ENCODE measurements at regions not wholly inside any gene's neighbourhood (a gene's known extent, or its start where the extent isn't known, plus 50 kb on each side); places are given as distances from the start of the nearest gene placed in this dataset.
"Not testable (repeated sequence)": the region's sequence is repeated elsewhere in the genome, so short reads cannot be mapped to it uniquely, and the experiment has no call there.

- no peaks in the 10 kb centered on the region for H3K27me3 Mint-ChIP-seq
- no peak overlapping the region for H3K27ac Mint-ChIP-seq
- no peaks in the 10 kb centered on the region for H3K36me3 Mint-ChIP-seq
- H3K4me3 Mint-ChIP-seq: no peak overlapping the region
- H3K4me1 Mint-ChIP-seq: no peaks in the 10 kb centered on the region
- DNase-seq: no peak
- no peaks in the 10 kb centered on the region for H3K9me3 Mint-ChIP-seq
Observed at GRCh38 chr4:72875545-72875944, 194.0 kb downstream of the COX18 start.

GRCh38 chr4:72875138-72875537 lies 194.4 kb downstream of the COX18 start:
- Mint-ChIP-seq H3K4me1 (no peaks in the 10 kb centered on the region), H3K27me3 (no peaks in the 10 kb centered on the region)

GRCh38 chr4:72864898-72865297 lies 204.6 kb downstream of the COX18 start:
- H3K4me1 Mint-ChIP-seq: peaks cover 5% of the 10 kb centered on the region
- H3K4me3 Mint-ChIP-seq: no peak overlapping the region
- DNase-seq: no peak
- H3K36me3 Mint-ChIP-seq: no peaks in the 10 kb centered on the region
- H3K27ac Mint-ChIP-seq: no peak overlapping the region
- no peaks in the 10 kb centered on the region for H3K27me3 Mint-ChIP-seq
- H3K9me3 Mint-ChIP-seq: peaks cover 5% of the 10 kb centered on the region

More at GRCh38 chr4:72875138-72875537, 194.4 kb downstream of the COX18 start:
- Mint-ChIP-seq H3K27ac (no peak overlapping the region), H3K9me3 (no peaks in the 10 kb centered on the region), H3K36me3 (no peaks in the 10 kb centered on the region), H3K4me3 (no peak overlapping the region)
- DNase-seq: no peak

- H3K36me3 Mint-ChIP-seq, DNase-seq, H3K9me3 Mint-ChIP-seq, H3K4me3 Mint-ChIP-seq, H3K4me1 Mint-ChIP-seq, H3K27ac Mint-ChIP-seq, H3K27me3 Mint-ChIP-seq: not testable (repeated sequence)
Observed at GRCh38 chr4:72864277-72864676, 205.2 kb downstream of the COX18 start.

- DNase-seq: no peak
- peaks cover 5% of the 10 kb centered on the region for H3K4me1 Mint-ChIP-seq
- no peak overlapping the region for H3K27ac Mint-ChIP-seq
- H3K27me3 Mint-ChIP-seq: no peaks in the 10 kb centered on the region
- H3K4me3 Mint-ChIP-seq: no peak overlapping the region
- no peaks in the 10 kb centered on the region for H3K36me3 Mint-ChIP-seq
- no peaks in the 10 kb centered on the region for H3K9me3 Mint-ChIP-seq
Observed at GRCh38 chr4:72860766-72861165, 208.8 kb downstream of the COX18 start.

GRCh38 chr4:72858328-72858727 lies 211.2 kb downstream of the COX18 start:
- no peaks in the 10 kb centered on the region for H3K27me3 Mint-ChIP-seq
- peaks cover 2% of the 10 kb centered on the region for H3K9me3 Mint-ChIP-seq
- H3K27ac Mint-ChIP-seq: no peak overlapping the region
- H3K4me3 Mint-ChIP-seq: no peak overlapping the region
- no peak for DNase-seq
- no peaks in the 10 kb centered on the region for H3K4me1 Mint-ChIP-seq
- no peaks in the 10 kb centered on the region for H3K36me3 Mint-ChIP-seq

- H3K9me3 Mint-ChIP-seq: peaks cover 2% of the 10 kb centered on the region
- H3K27me3 Mint-ChIP-seq: no peaks in the 10 kb centered on the region
- H3K4me1 Mint-ChIP-seq: no peaks in the 10 kb centered on the region
- no peak overlapping the region for H3K4me3 Mint-ChIP-seq
- H3K27ac Mint-ChIP-seq: no peak overlapping the region
- no peaks in the 10 kb centered on the region for H3K36me3 Mint-ChIP-seq
- DNase-seq: no peak
Observed at GRCh38 chr4:72857787-72858186, 211.7 kb downstream of the COX18 start.

GRCh38 chr4:72857216-72857615 lies 212.3 kb downstream of the COX18 start:
- no peak overlapping the region for H3K4me3 Mint-ChIP-seq
- H3K4me1 Mint-ChIP-seq: no peaks in the 10 kb centered on the region
- peaks cover 2% of the 10 kb centered on the region for H3K9me3 Mint-ChIP-seq
- no peak for DNase-seq
- H3K27me3 Mint-ChIP-seq: no peaks in the 10 kb centered on the region
- no peak overlapping the region for H3K27ac Mint-ChIP-seq
- no peaks in the 10 kb centered on the region for H3K36me3 Mint-ChIP-seq

- H3K36me3 Mint-ChIP-seq: no peaks in the 10 kb centered on the region
- peaks cover 5% of the 10 kb centered on the region for H3K27me3 Mint-ChIP-seq
- no peak overlapping the region for H3K27ac Mint-ChIP-seq
- DNase-seq: no peak
- no peak overlapping the region for H3K4me3 Mint-ChIP-seq
- H3K4me1 Mint-ChIP-seq: no peaks in the 10 kb centered on the region
- H3K9me3 Mint-ChIP-seq: no peaks in the 10 kb centered on the region
Observed at GRCh38 chr4:72846280-72847111, 223.0 kb downstream of the COX18 start.

- no peaks in the 10 kb centered on the region for H3K4me1 Mint-ChIP-seq
- DNase-seq: no peak
- no peaks in the 10 kb centered on the region for H3K9me3 Mint-ChIP-seq
- no peak overlapping the region for H3K4me3 Mint-ChIP-seq
- peaks cover 8% of the 10 kb centered on the region for H3K27me3 Mint-ChIP-seq
- no peak overlapping the region for H3K27ac Mint-ChIP-seq
- H3K36me3 Mint-ChIP-seq: no peaks in the 10 kb centered on the region
Observed at GRCh38 chr4:72843466-72843865, 226.1 kb downstream of the COX18 start.

- Mint-ChIP-seq H3K36me3 (no peaks in the 10 kb centered on the region), H3K9me3 (no peaks in the 10 kb centered on the region), H3K27ac (no peak overlapping the region), H3K4me3 (no peak overlapping the region), H3K27me3 (peaks cover 8% of the 10 kb centered on the region), H3K4me1 (no peaks in the 10 kb centered on the region)
- DNase-seq: no peak
Observed at GRCh38 chr4:72842323-72842722, 227.2 kb downstream of the COX18 start.

GRCh38 chr4:72840166-72840565 lies 229.3 kb downstream of the COX18 start:
- H3K27me3 Mint-ChIP-seq, H3K9me3 Mint-ChIP-seq, H3K4me1 Mint-ChIP-seq: not testable (repeated sequence)

GRCh38 chr4:72828864-72829263 lies 240.7 kb downstream of the COX18 start:
- peaks cover 3% of the 10 kb centered on the region for H3K27me3 Mint-ChIP-seq
- H3K4me3 Mint-ChIP-seq: no peak overlapping the region
- no peaks in the 10 kb centered on the region for H3K4me1 Mint-ChIP-seq
- no peak for DNase-seq
- no peaks in the 10 kb centered on the region for H3K36me3 Mint-ChIP-seq
- no peak overlapping the region for H3K27ac Mint-ChIP-seq
- peaks cover 10% of the 10 kb centered on the region for H3K9me3 Mint-ChIP-seq

More at GRCh38 chr4:72840166-72840565, 229.3 kb downstream of the COX18 start:
- not testable (repeated sequence) for H3K27ac Mint-ChIP-seq, DNase-seq, H3K36me3 Mint-ChIP-seq, H3K4me3 Mint-ChIP-seq

- no peak for DNase-seq
- H3K9me3 Mint-ChIP-seq: peaks cover 10% of the 10 kb centered on the region
- H3K4me3 Mint-ChIP-seq: no peak overlapping the region
- no peaks in the 10 kb centered on the region for H3K36me3 Mint-ChIP-seq
- H3K27me3 Mint-ChIP-seq: peaks cover 3% of the 10 kb centered on the region
- H3K27ac Mint-ChIP-seq: no peak overlapping the region
- H3K4me1 Mint-ChIP-seq: no peaks in the 10 kb centered on the region
Observed at GRCh38 chr4:72827968-72828367, 241.5 kb downstream of the COX18 start.

GRCh38 chr4:72820107-72820506 lies 249.4 kb downstream of the COX18 start:
- Mint-ChIP-seq H3K4me1 (no peaks in the 10 kb centered on the region), H3K27ac (no peak overlapping the region), H3K4me3 (no peak overlapping the region), H3K27me3 (peaks cover 3% of the 10 kb centered on the region), H3K9me3 (no peaks in the 10 kb centered on the region), H3K36me3 (no peaks in the 10 kb centered on the region)
- no peak for DNase-seq

- H3K4me3 Mint-ChIP-seq: no peak overlapping the region
- no peaks in the 10 kb centered on the region for H3K4me1 Mint-ChIP-seq
- H3K27ac Mint-ChIP-seq: no peak overlapping the region
- H3K36me3 Mint-ChIP-seq: no peaks in the 10 kb centered on the region
- H3K27me3 Mint-ChIP-seq: no peaks in the 10 kb centered on the region
- no peak for DNase-seq
- H3K9me3 Mint-ChIP-seq: no peaks in the 10 kb centered on the region
Observed at GRCh38 chr4:72817012-72817411, 248.0 kb upstream of the ADAMTS3 start.
